D721Med (cell line): ENCODE measurements at regions not wholly inside any gene's neighbourhood (a gene's known extent, or its start where the extent isn't known, plus 50 kb on each side); places are given as distances from the start of the nearest gene placed in this dataset.

Experiments used
- DNase-seq: peaks from one replicate; pipeline ENCODE4 v3.0.0; 2011; ENCODE audit warnings: low spot score; ENCODE audit not compliant: insufficient read length
- FAIRE-seq: peaks from 2 replicates; lab custom pipeline; 2011; peaks lifted over from hg19 to GRCh38; lab: Jason Lieb, UNC
- TF ChIP-seq, protein P1 (sequence below): IDR thresholded peaks from 2 replicates; pipeline ENCODE4 v1.5.1; 2012; ENCODE audit warnings: mild to moderate bottlenecking, control low read depth; ENCODE audit not compliant: insufficient read depth; ENCODE audit errors: missing control alignments

GRCh38 chr3:81931265-81932251 is 170.1 kb upstream of the GBE1 start:
- FAIRE-seq (no peak), DNase-seq (no peak)
- TF ChIP-seq, protein P1, sequence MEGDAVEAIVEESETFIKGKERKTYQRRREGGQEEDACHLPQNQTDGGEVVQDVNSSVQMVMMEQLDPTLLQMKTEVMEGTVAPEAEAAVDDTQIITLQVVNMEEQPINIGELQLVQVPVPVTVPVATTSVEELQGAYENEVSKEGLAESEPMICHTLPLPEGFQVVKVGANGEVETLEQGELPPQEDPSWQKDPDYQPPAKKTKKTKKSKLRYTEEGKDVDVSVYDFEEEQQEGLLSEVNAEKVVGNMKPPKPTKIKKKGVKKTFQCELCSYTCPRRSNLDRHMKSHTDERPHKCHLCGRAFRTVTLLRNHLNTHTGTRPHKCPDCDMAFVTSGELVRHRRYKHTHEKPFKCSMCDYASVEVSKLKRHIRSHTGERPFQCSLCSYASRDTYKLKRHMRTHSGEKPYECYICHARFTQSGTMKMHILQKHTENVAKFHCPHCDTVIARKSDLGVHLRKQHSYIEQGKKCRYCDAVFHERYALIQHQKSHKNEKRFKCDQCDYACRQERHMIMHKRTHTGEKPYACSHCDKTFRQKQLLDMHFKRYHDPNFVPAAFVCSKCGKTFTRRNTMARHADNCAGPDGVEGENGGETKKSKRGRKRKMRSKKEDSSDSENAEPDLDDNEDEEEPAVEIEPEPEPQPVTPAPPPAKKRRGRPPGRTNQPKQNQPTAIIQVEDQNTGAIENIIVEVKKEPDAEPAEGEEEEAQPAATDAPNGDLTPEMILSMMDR, result no peak

GRCh38 chr3:81929697-81930096 is 168.3 kb upstream of the GBE1 start:
- TF ChIP-seq, protein P1, result no peak
- no peak for FAIRE-seq
- DNase-seq, result no peak

DNA sequence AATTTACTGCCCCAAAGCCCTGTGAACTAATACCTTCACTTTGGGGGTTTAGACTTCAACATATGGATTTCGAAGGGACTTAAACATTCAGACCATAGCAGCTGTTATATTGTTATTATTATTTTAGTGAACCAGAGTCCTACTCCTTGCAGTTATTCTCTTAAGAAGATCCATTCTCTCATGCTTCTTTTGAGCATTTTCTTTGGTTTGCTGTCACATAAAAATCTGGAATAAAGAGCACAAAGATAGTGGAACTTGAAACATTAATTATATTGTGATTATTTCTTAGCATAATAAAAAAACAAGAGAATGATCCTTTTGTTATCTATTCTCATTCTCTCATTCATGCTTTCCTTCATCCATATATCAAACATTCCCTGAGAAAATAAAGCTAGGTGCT is 166.4 kb upstream of the GBE1 start:
- no peak for DNase-seq
- TF ChIP-seq, protein P1, result no peak
- no peak for FAIRE-seq

GRCh38 chr3:81925385-81925784 is 163.9 kb upstream of the GBE1 start:
- FAIRE-seq, result no peak
- TF ChIP-seq, protein P1, result no peak

DNA sequence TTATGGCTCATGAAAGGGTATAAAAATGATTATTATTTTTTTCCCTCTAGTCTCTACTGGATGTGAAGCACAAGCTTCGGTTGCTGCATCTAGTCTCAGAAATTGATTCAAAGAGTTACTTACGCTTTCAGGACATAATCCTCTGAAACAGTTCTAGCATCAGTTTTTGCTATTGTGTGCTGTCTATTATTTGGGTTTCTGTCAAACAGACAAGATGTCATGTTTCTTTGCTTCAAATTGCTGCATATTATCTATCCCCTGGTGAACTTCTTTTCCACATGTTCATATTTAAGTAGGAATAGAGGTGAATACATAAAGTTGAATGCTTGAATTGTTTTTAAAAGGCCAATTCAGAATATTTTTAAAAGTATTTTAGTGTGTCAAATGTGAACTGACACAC is 161.6 kb upstream of the GBE1 start:
- FAIRE-seq (no peak), DNase-seq (no peak)
- TF ChIP-seq, protein P1, result no peak

More at GRCh38 chr3:81925385-81925784, 163.9 kb upstream of the GBE1 start:
- no peak for DNase-seq

DNA sequence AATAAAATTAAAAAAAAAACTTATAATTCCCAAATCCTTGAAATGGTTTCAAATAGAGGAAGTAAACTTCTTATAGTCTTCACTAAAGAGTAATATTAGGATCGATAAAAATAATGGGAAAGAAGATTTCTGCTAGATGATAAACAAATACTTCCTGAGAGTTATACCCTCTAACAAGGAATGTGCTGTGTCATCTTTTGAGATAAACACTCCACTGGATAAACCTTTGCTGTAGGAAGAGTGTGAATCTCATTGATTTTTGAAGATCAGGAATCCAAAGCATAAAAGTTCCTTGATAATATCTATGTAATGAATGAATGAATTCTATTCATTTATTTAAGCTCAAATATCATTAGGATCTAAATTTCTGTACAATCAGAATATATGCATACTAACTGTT is 161.0 kb upstream of the GBE1 start:
- peak; percentile 16 for FAIRE-seq
- no peak for DNase-seq
- TF ChIP-seq, protein P1, result no peak

DNA sequence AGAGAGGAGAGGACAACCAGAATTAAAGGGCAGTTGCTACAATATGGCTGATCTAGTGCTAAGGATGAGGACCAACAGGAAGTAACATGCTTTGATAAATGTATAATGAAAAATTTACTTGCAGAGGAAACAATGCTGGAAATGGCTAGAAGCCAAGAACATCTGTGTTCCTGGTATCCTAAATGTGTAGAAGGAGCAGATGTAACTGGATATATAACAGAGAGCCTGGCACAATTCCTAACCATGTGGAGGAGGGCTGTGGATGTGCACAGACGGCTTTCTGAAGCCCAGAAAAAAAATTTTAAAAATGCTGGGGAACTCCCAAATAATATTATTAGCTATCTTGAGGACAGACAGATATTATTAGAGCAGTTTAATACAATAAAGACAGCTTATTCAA is 159.4 kb upstream of the GBE1 start:
- DNase-seq (no peak), FAIRE-seq (no peak)
- TF ChIP-seq, protein P1, result no peak
